Immature natural killer cell (primary cell): ENCODE measurements at regions not wholly inside any gene's neighbourhood (a gene's known extent, or its start where the extent isn't known, plus 50 kb on each side); places are given as distances from the start of the nearest gene placed in this dataset.

Experiments
- DNase-seq, 3 donors: peaks; one replicate each; pipeline ENCODE4 v3.0.0; 2022; ENCODE audit warnings: mixed read lengths in 1 of 3
- H3K27ac Mint-ChIP-seq, 6 donors: one replicate each; pipeline ENCODE4 v1.8.0; 2020; ENCODE audit warnings: mixed read lengths in 6 of 6, mild to moderate bottlenecking in 5 of 6, inconsistent platforms in 4 of 6, moderate library complexity in 3 of 6
- H3K27me3 Mint-ChIP-seq, 3 donors: one replicate each; pipeline ENCODE4 v1.8.0; 2020 to 2021; ENCODE audit warnings: low read depth in 3 of 3, mild to moderate bottlenecking in 3 of 3, mixed read lengths in 3 of 3, moderate library complexity in 3 of 3, inconsistent platforms in 1 of 3
- H3K36me3 Mint-ChIP-seq, 3 donors: one replicate each; pipeline ENCODE4 v1.8.0; 2020; ENCODE audit warnings: mixed read lengths in 3 of 3, inconsistent platforms in 2 of 3, mild to moderate bottlenecking in 2 of 3
- H3K4me1 Mint-ChIP-seq, 2 donors: one replicate each; pipeline ENCODE4 v1.8.0; 2020; ENCODE audit warnings: inconsistent platforms in 2 of 2, mild to moderate bottlenecking in 2 of 2, mixed read lengths in 2 of 2, moderate library complexity in 1 of 2
- H3K4me3 Mint-ChIP-seq, 5 donors: one replicate each; pipeline ENCODE4 v1.8.0; 2020; ENCODE audit warnings: mild to moderate bottlenecking in 5 of 5, mixed read lengths in 5 of 5, inconsistent platforms in 3 of 5, moderate library complexity in 3 of 5
- H3K9me3 Mint-ChIP-seq, 6 donors: one replicate each; pipeline ENCODE4 v1.8.0; 2020; ENCODE audit warnings: mild to moderate bottlenecking in 6 of 6, mixed read lengths in 6 of 6, inconsistent platforms in 4 of 6, moderate library complexity in 3 of 6

DNA sequence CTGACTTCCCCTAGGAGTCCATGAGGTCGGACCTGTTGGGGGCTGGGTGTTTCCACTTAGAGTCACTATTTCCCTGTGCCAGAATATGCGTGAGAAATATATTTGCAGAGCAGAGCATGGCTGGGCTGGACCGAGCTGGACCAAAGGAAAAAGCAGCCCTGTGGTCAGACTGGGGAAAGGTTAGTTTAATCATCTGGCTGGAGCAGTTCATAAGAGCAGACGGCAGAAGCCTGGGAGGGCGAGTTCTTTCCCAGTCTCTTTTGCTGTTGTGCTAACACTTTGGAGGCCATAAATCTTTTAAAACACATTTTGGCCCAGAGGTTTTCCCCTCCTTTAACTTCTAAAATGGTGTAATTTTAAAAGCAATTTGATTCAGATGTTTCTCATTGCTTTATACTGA lies 66.5 kb downstream of the GLI2 start:
- no peak overlapping the region for H3K27ac Mint-ChIP-seq
- H3K9me3 Mint-ChIP-seq = no peaks in the 10 kb centered on the region
- no peaks in the 10 kb centered on the region for H3K36me3 Mint-ChIP-seq
- H3K4me3 Mint-ChIP-seq = no peak overlapping the region
- H3K4me1 Mint-ChIP-seq = no peaks in the 10 kb centered on the region
- peaks cover 0 to 3% (median 3%) of the 10 kb centered on the region in 3 donors for H3K27me3 Mint-ChIP-seq
- DNase-seq = no peak

DNA sequence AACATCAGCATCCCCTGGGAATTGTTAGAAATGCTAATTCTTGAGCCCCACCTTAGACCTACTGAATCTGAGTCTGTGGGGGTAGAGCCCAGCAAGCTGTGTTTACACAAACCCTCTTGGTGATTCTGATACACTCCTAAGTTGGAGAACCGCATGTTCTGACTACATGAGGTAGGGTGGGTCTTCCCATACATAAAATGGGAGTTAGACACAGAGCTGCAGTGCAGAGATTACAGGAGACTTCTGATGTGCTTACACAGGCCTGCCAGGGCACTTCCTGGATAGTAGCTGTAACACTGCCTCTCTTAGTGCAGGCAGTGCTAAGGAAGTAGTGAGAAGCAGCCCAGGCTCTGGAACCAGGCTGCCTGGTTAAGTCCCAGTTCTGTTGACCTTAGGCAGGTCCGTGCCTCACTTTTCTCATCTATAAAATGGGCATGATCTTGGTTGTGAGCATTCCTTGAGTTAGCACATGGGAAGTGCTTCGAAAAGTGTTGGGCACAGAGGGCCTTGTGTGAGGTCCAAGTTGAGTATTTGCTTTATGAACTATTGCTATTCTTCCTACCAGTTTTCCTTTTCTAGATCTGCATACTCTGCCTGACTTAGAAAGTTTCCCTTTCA lies 67.3 kb downstream of the GLI2 start:
- H3K4me1 Mint-ChIP-seq = no peaks in the 10 kb centered on the region
- H3K27ac Mint-ChIP-seq = no peak overlapping the region
- no peaks in the 10 kb centered on the region for H3K36me3 Mint-ChIP-seq
- peaks cover 0 to 3% (median 3%) of the 10 kb centered on the region in 3 donors for H3K27me3 Mint-ChIP-seq
- DNase-seq = no peak
- H3K4me3 Mint-ChIP-seq = no peak overlapping the region
- H3K9me3 Mint-ChIP-seq = no peaks in the 10 kb centered on the region

DNA sequence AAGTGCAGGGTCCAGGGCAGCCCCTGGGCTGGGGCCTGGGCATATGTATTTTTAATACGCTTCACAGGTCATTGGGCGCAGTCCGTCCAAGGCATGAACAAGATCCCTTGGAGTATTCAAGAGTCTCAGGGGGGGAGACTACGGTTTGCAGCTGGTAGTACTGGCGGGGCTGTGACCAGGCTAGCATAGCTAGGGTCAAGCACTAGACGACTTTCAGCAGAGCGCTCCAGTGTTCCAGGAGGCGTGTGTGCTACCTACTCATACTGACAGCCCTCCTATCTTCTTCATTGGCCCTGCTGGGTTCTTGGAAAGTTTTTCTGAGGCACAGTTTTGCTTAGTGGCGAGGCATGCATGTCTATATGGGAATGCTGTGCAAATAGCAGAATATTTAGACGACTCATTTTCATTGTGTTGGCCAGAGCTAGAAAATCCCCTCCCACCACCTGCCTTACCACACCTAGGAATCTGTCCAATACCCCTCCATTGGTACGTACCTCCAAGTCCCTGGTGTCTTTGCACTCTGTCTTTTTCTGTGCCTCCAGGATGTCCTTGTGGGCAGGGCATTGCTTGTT lies 68.2 kb downstream of the GLI2 start:
- no peak for DNase-seq
- no peaks in the 10 kb centered on the region for H3K36me3 Mint-ChIP-seq
- H3K4me1 Mint-ChIP-seq = no peaks in the 10 kb centered on the region
- no peaks in the 10 kb centered on the region for H3K9me3 Mint-ChIP-seq
- H3K27me3 Mint-ChIP-seq = peaks cover 0 to 3% (median 3%) of the 10 kb centered on the region in 3 donors
- H3K4me3 Mint-ChIP-seq = no peak overlapping the region
- no peak overlapping the region for H3K27ac Mint-ChIP-seq

DNA sequence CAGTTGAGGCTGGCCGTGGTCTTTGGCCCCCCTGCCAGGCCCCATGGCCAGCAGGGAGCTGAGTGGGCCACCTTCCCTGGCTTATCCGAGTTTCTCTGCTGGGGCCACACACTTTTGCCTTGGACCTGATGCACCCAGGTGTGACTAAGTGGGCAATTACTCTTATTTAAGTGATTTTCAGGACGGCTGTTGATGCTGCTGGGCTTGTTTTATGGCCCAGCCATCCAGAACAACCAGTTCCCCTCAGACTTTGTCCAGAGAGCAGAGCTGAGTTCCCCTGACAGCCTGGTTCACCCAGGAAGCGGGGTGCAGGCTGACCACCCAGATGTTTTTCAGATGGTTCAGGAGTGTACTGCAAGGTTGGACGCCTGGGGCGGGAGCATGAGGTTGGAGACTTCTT lies 68.8 kb downstream of the GLI2 start:
- no peaks in the 10 kb centered on the region for H3K4me1 Mint-ChIP-seq
- no peak overlapping the region for H3K27ac Mint-ChIP-seq
- no peaks in the 10 kb centered on the region for H3K36me3 Mint-ChIP-seq
- peaks cover 0 to 3% (median 3%) of the 10 kb centered on the region in 3 donors for H3K27me3 Mint-ChIP-seq
- no peak overlapping the region for H3K4me3 Mint-ChIP-seq
- no peak for DNase-seq
- no peaks in the 10 kb centered on the region for H3K9me3 Mint-ChIP-seq

DNA sequence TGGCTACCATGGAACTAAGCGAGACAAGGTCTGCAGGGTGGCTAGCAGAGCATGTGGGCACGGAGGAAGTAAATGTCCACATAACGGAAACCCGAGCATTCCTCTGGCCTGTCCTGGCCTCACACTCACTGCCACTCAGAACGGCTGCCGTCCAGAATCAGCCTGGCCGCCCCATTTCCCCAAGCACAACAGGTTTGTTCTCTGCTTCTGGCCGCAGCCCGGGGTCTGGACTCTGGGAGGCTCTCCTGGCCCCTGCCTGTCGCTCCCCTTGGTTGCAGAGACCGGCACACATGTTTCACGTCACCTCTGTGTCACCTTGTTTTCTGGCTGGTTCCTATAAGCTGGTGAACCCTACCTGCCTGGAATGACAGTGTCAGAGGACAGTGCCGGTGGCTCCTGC lies 69.3 kb downstream of the GLI2 start:
- no peaks in the 10 kb centered on the region for H3K4me1 Mint-ChIP-seq
- no peaks in the 10 kb centered on the region for H3K36me3 Mint-ChIP-seq
- H3K4me3 Mint-ChIP-seq = no peak overlapping the region

DNA sequence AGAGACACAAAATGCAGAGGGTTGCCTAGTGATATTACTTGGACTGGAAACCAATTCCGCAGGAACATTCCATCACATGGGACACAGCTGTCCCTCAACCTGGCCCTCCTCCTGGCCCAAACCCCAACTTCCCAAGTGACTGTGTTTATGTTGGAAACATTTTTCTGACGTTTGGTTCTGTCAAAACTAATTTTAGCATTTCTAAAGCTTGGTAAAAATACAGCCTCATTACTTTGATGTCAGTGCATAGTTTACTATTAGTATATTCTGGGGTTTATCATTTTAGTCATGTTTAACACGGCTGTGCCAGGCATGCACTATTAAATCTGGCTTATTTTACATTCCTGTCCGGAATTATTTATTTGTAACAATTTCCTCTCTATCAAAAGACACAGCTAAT lies 69.9 kb downstream of the GLI2 start:
- H3K4me3 Mint-ChIP-seq = no peak overlapping the region
- no peaks in the 10 kb centered on the region for H3K4me1 Mint-ChIP-seq
- no peak overlapping the region for H3K27ac Mint-ChIP-seq
- H3K9me3 Mint-ChIP-seq = no peaks in the 10 kb centered on the region
- peaks cover 0 to 3% (median 0%) of the 10 kb centered on the region in 3 donors for H3K27me3 Mint-ChIP-seq
- DNase-seq = no peak
- no peaks in the 10 kb centered on the region for H3K36me3 Mint-ChIP-seq

More for the DNA sequence above, 69.3 kb downstream of the GLI2 start:
- H3K9me3 Mint-ChIP-seq = no peaks in the 10 kb centered on the region
- no peak overlapping the region for H3K27ac Mint-ChIP-seq
- DNase-seq = no peak
- peaks cover 0 to 3% (median under 1%) of the 10 kb centered on the region in 3 donors for H3K27me3 Mint-ChIP-seq

DNA sequence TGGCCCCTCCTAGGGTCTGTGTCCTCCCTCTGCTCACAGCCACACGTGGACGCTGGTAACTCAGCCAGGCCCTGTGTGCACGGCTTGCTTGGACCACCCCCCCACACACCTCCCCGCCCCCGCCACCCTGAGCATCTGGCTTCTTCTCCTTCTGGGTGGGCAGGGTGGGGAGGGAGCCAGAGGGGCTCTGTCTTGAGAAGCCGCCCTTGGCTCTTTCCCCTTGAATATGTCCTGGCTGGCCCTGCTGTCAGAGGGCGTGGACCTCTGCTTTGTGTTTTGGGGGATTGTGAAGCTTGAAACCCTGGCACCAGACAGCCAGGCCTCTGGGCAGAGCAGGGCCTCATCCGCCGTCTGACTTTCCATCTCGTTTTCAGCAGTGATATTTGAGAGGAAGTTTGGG lies 72.1 kb downstream of the GLI2 start:
- Mint-ChIP-seq H3K9me3 (no peaks in the 10 kb centered on the region), H3K27ac (no peak overlapping the region), H3K4me1 (no peaks in the 10 kb centered on the region), H3K27me3 (peaks cover 0 to 3% (median 0%) of the 10 kb centered on the region in 3 donors), H3K4me3 (no peak overlapping the region), H3K36me3 (no peaks in the 10 kb centered on the region)
- DNase-seq = no peak

DNA sequence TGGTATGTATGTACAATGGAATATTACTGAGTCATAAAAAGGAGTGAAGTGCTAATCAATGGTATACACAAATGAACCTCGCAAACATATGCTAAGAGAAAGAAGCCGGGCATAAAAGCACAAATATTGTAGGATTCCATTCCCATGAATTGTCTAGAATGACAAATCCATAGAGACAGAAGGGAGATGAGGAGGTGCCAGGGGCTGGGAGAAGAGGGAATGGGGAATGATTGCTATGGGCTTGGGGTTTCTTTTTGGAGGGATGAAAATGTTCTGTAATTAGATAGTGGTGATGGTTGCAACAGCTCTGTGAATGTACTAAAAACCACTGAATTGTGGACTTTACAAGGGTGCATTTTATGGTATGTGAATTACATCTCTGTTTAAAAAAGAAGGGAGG lies 73.5 kb downstream of the GLI2 start:
- no peaks in the 10 kb centered on the region for H3K4me1 Mint-ChIP-seq
- H3K27ac Mint-ChIP-seq = no peak overlapping the region
- H3K27me3 Mint-ChIP-seq = peaks cover 0 to 3% (median 0%) of the 10 kb centered on the region in 3 donors

DNA sequence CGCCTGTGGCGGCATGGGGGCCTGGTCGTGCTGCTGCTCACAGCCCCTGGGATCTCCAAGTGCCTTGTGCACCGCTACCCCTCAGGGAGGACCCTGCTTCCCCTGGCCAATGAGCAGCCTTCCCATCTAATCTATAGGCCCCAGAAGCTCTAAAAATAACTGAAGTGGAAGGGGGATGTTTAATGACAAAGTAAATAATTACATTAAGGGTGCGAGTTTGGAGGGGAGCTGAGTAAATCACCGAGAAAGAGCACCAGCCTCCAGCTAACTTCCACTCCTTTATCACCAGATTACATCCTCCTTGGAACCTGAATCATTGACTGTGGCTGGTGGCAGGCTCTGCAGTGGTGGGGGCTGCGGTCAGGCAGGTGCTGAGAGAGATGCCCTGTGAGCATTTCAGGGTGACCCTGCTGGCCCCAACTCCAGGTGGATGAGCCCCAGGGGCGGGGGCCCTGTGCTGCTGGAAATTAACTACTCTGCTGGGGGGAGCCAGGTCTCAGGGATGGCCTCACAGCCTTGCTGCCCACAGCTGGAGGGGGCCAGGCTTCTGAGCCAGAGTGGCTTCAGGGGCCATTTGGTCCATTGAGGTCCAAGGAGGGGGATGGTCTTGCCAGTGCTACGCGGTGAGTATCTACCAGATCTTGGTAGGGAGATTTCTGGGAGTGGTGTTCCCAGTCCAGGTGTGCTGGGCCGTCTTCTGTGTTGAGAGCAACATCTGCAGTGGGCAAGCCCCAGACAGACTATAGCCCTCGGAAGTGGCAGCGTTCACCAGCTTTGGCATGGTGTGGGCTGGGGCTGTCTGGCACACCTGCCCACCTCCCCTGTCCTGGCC lies 74.2 kb downstream of the GLI2 start:
- DNase-seq = no peak
- no peak overlapping the region for H3K4me3 Mint-ChIP-seq
- H3K36me3 Mint-ChIP-seq = no peaks in the 10 kb centered on the region
- H3K4me1 Mint-ChIP-seq = no peaks in the 10 kb centered on the region
- H3K9me3 Mint-ChIP-seq = no peaks in the 10 kb centered on the region
- H3K27me3 Mint-ChIP-seq = peaks cover 0 to 3% (median 0%) of the 10 kb centered on the region in 3 donors
- H3K27ac Mint-ChIP-seq = no peak overlapping the region

More for the DNA sequence above, 73.5 kb downstream of the GLI2 start:
- DNase-seq = no peak
- no peak overlapping the region for H3K4me3 Mint-ChIP-seq
- H3K9me3 Mint-ChIP-seq = no peaks in the 10 kb centered on the region
- H3K36me3 Mint-ChIP-seq = no peaks in the 10 kb centered on the region

DNA sequence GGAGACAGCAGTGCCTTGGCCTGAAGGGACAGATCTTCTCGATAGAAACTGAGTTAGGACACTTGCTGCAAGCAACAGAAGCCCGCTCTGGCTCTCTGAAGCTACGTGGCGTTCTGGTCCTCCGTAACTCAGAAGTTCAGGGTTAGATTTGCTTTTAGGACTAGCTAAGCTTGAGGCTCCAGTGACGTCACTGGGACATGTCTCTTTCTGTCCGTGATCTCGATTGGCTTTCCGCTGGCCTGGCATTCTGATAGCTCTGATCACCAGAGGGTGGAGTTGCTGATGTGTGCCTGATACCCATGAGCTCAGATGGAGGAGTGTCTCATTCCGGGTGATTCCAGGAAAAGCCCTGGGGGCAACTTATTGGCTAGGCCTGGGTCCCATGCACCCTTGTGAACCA lies 75.0 kb downstream of the GLI2 start:
- Mint-ChIP-seq H3K27ac (no peak overlapping the region), H3K27me3 (peaks cover 0 to 3% (median 0%) of the 10 kb centered on the region in 3 donors), H3K4me1 (no peaks in the 10 kb centered on the region), H3K9me3 (no peaks in the 10 kb centered on the region), H3K36me3 (no peaks in the 10 kb centered on the region), H3K4me3 (no peak overlapping the region)
- no peak for DNase-seq

DNA sequence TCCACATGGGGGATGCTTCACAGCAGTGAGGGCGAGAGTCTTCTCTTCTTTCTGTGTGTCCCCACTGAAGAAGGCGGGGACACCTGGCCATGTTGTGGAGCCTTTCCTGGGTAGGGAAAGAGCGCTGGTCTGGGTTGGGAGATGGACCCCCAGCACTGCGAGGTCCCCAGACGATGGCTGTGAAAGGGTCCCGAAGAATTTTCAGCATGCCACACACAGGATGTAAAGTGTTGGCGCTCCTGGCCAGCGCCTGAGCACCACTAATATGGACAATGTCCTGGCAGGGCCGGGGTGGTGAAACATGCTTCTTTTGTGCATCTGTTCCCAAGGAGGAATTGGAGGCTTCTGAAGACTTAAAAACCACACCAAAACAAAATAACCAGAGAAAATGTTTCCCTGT lies 77.2 kb downstream of the GLI2 start:
- Mint-ChIP-seq H3K27me3 (peaks cover 0 to 3% (median 0%) of the 10 kb centered on the region in 3 donors), H3K4me3 (no peak overlapping the region), H3K9me3 (no peaks in the 10 kb centered on the region), H3K36me3 (no peaks in the 10 kb centered on the region), H3K27ac (no peak overlapping the region), H3K4me1 (no peaks in the 10 kb centered on the region)
- no peak for DNase-seq

DNA sequence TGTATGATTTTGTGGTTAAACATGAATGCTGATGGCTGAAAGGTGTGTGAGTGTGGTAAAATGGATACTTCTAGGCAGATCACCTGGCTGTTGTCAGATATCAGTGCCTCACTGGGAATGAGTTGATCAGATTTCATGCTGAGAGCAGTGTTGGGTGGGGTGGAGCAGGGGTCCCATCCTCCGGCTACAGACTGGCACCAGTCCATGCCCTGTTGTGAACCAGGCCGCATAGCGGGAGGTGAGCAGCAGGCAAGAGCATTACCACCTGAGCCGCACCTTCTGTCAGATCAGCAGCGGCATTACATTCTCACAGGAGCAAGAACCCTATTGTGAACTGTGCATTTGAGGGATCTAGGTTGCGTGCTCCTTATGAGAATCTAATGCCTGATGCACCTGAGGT lies 78.7 kb downstream of the GLI2 start:
- Mint-ChIP-seq H3K36me3 (no peaks in the 10 kb centered on the region), H3K27me3 (peaks cover 0 to 3% (median 0%) of the 10 kb centered on the region in 3 donors), H3K4me3 (no peak overlapping the region), H3K4me1 (no peaks in the 10 kb centered on the region), H3K27ac (no peak overlapping the region), H3K9me3 (no peaks in the 10 kb centered on the region)
- DNase-seq = no peak

DNA sequence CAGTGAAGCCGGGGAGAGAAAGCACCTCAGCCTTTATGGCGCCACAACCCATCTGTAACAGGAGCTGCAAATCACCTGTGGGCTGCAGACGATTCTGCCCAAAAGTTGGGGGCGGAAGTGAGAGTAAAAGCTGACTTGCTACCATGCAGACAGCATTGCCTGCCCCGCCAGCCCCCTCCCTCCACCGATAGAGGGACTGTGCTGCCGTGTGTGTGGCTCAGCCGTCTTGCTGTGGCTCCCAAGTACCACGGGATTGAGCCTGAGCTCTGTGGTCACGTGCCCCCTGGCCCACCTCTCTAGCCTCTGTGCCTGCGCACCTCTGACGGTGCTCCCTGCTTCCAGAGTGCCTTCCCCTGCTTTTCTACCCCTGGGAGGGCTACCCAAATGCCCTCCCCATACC lies 79.6 kb downstream of the GLI2 start:
- Mint-ChIP-seq H3K9me3 (no peaks in the 10 kb centered on the region), H3K27ac (no peak overlapping the region), H3K27me3 (peaks cover 0 to 3% (median 0%) of the 10 kb centered on the region in 3 donors), H3K4me3 (no peak overlapping the region), H3K36me3 (no peaks in the 10 kb centered on the region), H3K4me1 (no peaks in the 10 kb centered on the region)
- no peak for DNase-seq

DNA sequence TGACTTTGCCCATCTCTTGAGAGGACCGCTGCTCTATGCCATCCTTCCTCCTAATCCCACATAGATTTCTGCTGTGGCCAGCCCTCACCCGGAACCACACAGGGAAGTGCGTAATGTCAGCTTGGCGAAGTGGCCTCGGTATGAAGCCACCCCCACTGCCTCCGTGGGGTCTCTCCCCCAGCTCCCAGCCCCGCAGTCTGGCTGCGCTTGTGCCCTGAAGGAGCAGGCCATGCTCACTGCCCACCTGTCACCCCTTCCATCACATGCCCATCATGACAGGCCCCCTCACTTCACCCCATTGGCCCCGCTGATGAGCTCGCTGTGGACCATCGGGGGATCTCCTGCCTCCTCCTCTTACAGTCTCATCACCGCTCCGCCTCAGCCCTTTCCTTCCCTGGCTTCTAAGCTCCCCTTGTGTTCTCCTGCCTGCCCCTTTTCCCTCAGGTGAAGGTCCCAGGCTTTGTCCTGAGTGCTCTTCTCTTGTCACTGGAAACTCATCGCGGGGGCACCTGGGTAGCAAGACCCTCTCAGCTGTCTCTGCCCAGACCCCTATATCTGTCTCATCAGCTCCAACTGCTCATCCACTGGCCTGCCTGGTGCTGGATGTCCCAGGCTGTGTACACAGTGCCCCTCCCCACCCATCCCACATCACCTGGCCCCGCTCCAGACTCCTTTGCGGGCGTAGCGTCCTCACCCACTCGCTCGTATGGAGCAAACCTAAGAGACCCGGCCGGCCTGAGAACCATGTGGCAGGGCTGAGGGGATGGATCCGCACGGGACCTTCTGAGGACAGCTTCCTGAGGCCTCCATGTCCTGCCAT lies 81.7 kb downstream of the GLI2 start:
- H3K4me3 Mint-ChIP-seq = no peak overlapping the region
- no peak overlapping the region for H3K27ac Mint-ChIP-seq

More for the DNA sequence above, 81.7 kb downstream of the GLI2 start:
- Mint-ChIP-seq H3K9me3 (no peaks in the 10 kb centered on the region), H3K27me3 (no peaks in the 10 kb centered on the region), H3K4me1 (no peaks in the 10 kb centered on the region), H3K36me3 (no peaks in the 10 kb centered on the region)
- no peak for DNase-seq
